DMS 273 (cell line): ENCODE measurements at regions not wholly inside any gene's neighbourhood (a gene's known extent, or its start where the extent isn't known, plus 50 kb on each side); places are given as distances from the start of the nearest gene placed in this dataset.
"Not testable (repeated sequence)": the region's sequence is repeated elsewhere in the genome, so short reads cannot be mapped to it uniquely, and the experiment has no call there.

Experiments
- DNase-seq: peaks from one replicate; lab custom pipeline; 2025; ENCODE audit not compliant: unreplicated experiment; lab: John Stamatoyannopoulos, UW

GRCh38 chr2:201568217-201568820 is 75.0 kb downstream of the TMEM237 start:
- DNase-seq, result no peak

GRCh38 chr2:201559067-201559710 is 84.1 kb downstream of the TMEM237 start:
- DNase-seq, result peak; percentile 74

- DNase-seq, result peak; percentile 11
Observed at GRCh38 chr2:201558665-201559064, 84.6 kb downstream of the TMEM237 start.

- no peak for DNase-seq
Observed at GRCh38 chr2:201558232-201558631, 85.1 kb downstream of the TMEM237 start.

GRCh38 chr2:201551901-201552300 is 91.4 kb downstream of the TMEM237 start:
- no peak for DNase-seq

- DNase-seq, result no peak
Observed at GRCh38 chr2:201546576-201546975, 95.0 kb downstream of the STRADB start.

- no peak for DNase-seq
Observed at GRCh38 chr2:201542291-201542690, 90.8 kb downstream of the STRADB start.

GRCh38 chr2:201539271-201539670 is 87.7 kb downstream of the STRADB start:
- not testable (repeated sequence) for DNase-seq

- DNase-seq, result no peak
Observed at GRCh38 chr2:201538025-201538424, 86.5 kb downstream of the STRADB start.

GRCh38 chr2:201536754-201537153 is 85.2 kb downstream of the STRADB start:
- no peak for DNase-seq

GRCh38 chr2:201536046-201536445 is 84.5 kb downstream of the STRADB start:
- no peak for DNase-seq

GRCh38 chr2:201532686-201533304 is 81.3 kb downstream of the STRADB start:
- no peak for DNase-seq
